ENCODE measurements at regions not wholly inside any gene's neighbourhood (a gene's known extent, or its start where the extent isn't known, plus 50 kb on each side); places are given as distances from the start of the nearest gene placed in this dataset.

DNA sequence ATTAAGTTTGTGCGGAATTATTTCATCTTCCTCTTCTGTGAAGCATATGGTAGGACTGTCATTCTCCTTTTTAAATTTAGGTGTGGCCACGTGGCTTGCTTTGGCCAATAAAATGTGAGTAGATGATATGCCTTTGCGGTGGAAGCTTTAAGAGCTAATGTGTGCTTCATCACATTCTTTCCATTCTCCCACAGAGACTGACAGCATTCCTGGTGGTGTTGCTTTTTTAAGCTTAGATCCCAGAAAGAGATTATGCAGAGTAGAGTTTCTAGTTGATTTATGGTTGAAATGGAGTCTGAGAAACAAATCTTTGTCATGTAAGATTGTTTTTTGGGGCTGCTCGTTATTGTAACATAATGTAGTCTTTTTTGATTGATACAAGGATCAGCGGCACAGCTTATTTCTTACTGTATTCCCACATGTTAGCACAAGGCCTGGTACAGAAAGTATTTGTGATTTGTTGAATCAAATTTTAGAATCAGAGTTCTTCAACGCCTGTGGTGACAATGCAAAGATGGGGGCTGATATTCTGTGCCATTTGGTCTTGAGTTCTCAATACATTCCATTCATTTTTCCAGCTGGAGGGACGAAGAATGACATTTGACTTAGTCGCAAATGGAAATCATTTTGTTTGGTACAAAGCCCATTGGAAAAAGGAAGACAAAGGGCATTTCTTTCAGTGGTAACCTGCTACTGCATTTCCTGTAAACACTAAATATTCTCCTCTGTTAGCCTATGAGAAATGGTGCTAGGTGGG lies 209.9 kb upstream of the VLDLR start:
- TF ChIP-seq, protein P1, sequence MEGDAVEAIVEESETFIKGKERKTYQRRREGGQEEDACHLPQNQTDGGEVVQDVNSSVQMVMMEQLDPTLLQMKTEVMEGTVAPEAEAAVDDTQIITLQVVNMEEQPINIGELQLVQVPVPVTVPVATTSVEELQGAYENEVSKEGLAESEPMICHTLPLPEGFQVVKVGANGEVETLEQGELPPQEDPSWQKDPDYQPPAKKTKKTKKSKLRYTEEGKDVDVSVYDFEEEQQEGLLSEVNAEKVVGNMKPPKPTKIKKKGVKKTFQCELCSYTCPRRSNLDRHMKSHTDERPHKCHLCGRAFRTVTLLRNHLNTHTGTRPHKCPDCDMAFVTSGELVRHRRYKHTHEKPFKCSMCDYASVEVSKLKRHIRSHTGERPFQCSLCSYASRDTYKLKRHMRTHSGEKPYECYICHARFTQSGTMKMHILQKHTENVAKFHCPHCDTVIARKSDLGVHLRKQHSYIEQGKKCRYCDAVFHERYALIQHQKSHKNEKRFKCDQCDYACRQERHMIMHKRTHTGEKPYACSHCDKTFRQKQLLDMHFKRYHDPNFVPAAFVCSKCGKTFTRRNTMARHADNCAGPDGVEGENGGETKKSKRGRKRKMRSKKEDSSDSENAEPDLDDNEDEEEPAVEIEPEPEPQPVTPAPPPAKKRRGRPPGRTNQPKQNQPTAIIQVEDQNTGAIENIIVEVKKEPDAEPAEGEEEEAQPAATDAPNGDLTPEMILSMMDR (IDR thresholded peaks at IDR 0.05 in 4 of 5, conservative IDR thresholded peaks at IDR 0.05 in 1 of 5) = no peak
- TF ChIP-seq POLR2A (IDR thresholded peaks at IDR 0.05) = no peak

Data from gastrocnemius medialis (tissue), 4 donors.